Esophagus (tissue), 2 donors: ENCODE measurements at regions not wholly inside any gene's neighbourhood (a gene's known extent, or its start where the extent isn't known, plus 50 kb on each side); places are given as distances from the start of the nearest gene placed in this dataset.

Source experiments
- H3K27ac ChIP-seq, 2 donors: one replicate each; pipeline ENCODE4 v1.5.1; 2013; ENCODE audit warnings: low read depth in 2 of 2, mild to moderate bottlenecking in 2 of 2, inconsistent platforms in 1 of 2, low read length in 1 of 2, moderate library complexity in 1 of 2
- H3K27me3 ChIP-seq, 2 donors: one replicate each; pipeline ENCODE4 v1.6.1; 2013; ENCODE audit warnings: low read length in 2 of 2, control low read depth in 1 of 2, mild to moderate bottlenecking in 1 of 2; ENCODE audit not compliant: insufficient read depth in 2 of 2, control insufficient read depth in 1 of 2
- H3K36me3 ChIP-seq, 2 donors: one replicate each; pipeline ENCODE4 v1.6.1; 2013; ENCODE audit warnings: low read length in 1 of 2; ENCODE audit not compliant: control insufficient read depth in 2 of 2, insufficient read depth in 2 of 2
- H3K4me1 ChIP-seq, 2 donors: one replicate each; pipeline ENCODE4 v1.6.1; 2013; ENCODE audit warnings: low read length in 1 of 2; ENCODE audit not compliant: control insufficient read depth in 2 of 2, insufficient read depth in 2 of 2
- H3K4me3 ChIP-seq, 2 donors: one replicate each; pipeline ENCODE4 v1.5.1; 2013; ENCODE audit warnings: low read length in 2 of 2, mild to moderate bottlenecking in 2 of 2, low read depth in 1 of 2, moderate library complexity in 1 of 2
- H3K9me3 ChIP-seq, 2 donors: one replicate each; pipeline ENCODE4 v1.6.1; 2013; ENCODE audit warnings: mild to moderate bottlenecking in 2 of 2, low read depth in 1 of 2, low read length in 1 of 2, moderate library complexity in 1 of 2; ENCODE audit not compliant: control insufficient read depth in 2 of 2, insufficient read depth in 1 of 2
- WGBS, 2 donors: extraction: QIAGEN DNeasy Blood & Tissue Kit; methylation state at CpG; one replicate each; pipeline ENCODE4 v1.1.7; 2013; 5-methylcytosine and 5-hydroxymethylcytosine counted together
- donor health status: healthy with polysubstance abuse.
- donor health status: Bipolar disorder and iron deficiency.

- Histone ChIP-seq H3K4me3 (no peak overlapping the region), H3K27ac (no peak overlapping the region), H3K36me3 (no peaks in the 10 kb centered on the region), H3K4me1 (peaks cover 0 to 11% of the 10 kb centered on the region in 2 donors), H3K9me3 (no peaks in the 10 kb centered on the region), H3K27me3 (no peaks in the 10 kb centered on the region)
- WGBS, 2 donors, result 83 to 92% methylated on average over 5 of the region's 5 CpGs
Measured at GRCh38 chr13:40105231-40105630, 449.8 kb downstream of the COG6 start.

DNA sequence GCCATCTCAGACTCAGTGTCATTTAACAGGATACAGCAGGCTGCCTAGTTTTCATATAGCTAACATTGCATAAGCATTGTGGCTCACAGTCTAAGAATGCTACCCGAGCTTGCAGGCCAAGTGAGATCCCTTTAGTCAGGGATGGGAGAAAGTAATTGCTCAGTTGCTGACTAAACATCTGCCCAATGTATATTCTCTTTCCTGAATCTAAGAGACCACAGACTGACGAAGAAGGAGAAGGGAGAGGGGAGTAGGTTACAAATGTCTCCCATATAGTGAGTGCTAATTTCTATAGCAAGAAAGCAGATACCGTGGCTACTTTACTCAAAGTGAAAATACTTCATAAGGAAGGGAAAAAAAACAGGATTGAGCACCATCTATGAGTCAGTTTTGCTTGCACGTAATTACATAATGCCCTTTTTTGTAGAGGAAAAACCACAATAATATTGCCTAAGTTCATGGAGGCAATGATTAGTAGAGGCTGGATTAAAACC lies 453.9 kb downstream of the COG6 start:
- Histone ChIP-seq H3K4me3 (no peak overlapping the region), H3K36me3 (no peaks in the 10 kb centered on the region), H3K4me1 (no peaks in the 10 kb centered on the region), H3K9me3 (no peaks in the 10 kb centered on the region), H3K27ac (peak overlapping the region; percentile 29 to 53), H3K27me3 (no peaks in the 10 kb centered on the region)
- WGBS, 2 donors, result 32 to 57% methylated on average over 4 of the region's 4 CpGs

DNA sequence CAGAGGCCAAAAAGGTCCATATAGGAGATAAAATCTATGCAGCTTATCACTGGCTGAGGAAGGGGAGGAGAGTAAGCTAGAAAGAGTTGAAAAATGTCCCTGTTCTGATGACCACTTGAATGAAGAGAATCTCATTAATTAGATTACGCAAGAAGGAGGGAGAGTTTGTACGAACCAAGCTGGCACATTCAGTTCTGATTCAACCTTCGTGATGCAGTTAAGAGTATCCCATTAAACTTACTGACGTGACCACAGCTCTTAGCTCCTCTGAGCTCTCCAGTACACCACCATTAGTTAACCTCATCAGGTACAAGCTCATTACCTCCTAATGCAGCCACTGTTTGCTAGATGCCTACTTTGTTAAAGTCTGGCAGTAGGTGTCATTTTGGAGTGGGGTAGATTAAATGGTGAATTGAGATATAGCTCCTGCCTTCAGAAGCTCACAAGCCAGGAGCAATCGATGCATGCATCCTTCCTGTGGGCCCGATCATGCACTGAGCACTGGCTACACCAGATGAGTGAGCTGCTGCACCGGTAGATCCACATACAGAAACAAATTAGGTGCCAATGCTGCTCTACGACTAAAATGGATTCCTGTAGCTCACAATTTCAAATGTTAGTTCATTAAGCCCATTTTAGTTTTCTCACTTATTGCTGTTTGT lies 458.3 kb downstream of the COG6 start:
- Histone ChIP-seq H3K36me3 (no peaks in the 10 kb centered on the region), H3K27me3 (no peaks in the 10 kb centered on the region), H3K4me3 (no peak overlapping the region), H3K9me3 (no peaks in the 10 kb centered on the region), H3K4me1 (no peaks in the 10 kb centered on the region), H3K27ac (peak overlapping the region in 1 of 2 donors; percentile 14)
- 87 to 88% methylated on average over 8 of the region's 8 CpGs for WGBS, 2 donors

DNA sequence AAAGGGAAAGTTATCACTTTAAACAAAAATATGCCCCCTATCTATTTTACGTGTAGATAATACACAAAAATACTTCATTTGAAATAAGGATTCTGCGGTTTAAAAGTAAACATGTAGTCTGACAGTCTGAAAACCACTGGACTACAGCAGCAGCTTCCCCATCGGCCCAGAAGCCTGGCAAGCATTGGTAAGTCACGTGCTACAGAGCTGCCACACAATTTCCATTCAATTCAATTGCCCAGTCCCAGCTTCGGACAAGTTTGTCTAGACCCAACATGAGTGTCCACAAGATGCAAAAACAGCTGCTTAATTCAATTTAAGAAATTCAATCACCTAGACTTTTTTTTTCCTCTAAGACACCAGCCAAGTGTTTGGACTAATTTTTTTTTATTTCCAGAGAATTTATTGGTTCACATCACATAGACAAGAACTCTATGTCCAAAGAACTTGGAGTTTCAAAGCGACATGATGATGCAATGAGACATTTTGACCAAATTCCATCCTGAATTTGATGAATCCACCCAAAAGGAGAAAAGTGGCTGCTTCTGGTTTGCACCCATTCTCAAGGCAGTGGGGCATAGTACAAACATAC lies 458.9 kb downstream of the COG6 start:
- 89 to 91% methylated on average over 6 of the region's 6 CpGs for WGBS, 2 donors
- Histone ChIP-seq H3K36me3 (no peaks in the 10 kb centered on the region), H3K4me3 (no peak overlapping the region), H3K27ac (no peak overlapping the region), H3K27me3 (no peaks in the 10 kb centered on the region), H3K4me1 (no peaks in the 10 kb centered on the region), H3K9me3 (no peaks in the 10 kb centered on the region)

- H3K27ac ChIP-seq, result no peak overlapping the region
- no peaks in the 10 kb centered on the region for H3K27me3 ChIP-seq
- H3K4me1 ChIP-seq, result no peaks in the 10 kb centered on the region
- no peaks in the 10 kb centered on the region for H3K36me3 ChIP-seq
- no peak overlapping the region for H3K4me3 ChIP-seq
- no peaks in the 10 kb centered on the region for H3K9me3 ChIP-seq
- WGBS, 2 donors, result 74 to 75% methylated on average over 2 of the region's 2 CpGs
Measured at GRCh38 chr13:40115426-40115825, 460.0 kb downstream of the COG6 start.

DNA sequence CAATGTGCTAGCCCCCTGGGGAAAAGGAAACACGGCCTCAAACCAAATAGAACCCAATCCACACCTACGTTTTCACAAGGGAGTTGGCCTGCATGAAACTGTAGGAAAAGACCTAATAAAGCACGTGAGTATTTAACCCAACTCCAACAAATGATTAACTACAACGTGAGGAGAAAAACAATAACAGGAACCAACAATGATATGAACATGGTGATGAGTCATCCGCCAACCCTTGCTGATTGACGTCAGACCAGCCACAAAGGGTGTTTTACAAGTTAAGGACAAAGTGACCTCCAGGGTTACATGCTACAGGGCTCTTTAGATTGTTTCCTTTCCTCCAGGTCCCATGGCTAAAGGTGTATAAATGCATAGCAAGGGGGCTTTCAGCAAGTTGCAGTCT lies 460.5 kb downstream of the COG6 start:
- Histone ChIP-seq H3K4me1 (no peaks in the 10 kb centered on the region), H3K27ac (peak overlapping the region in 1 of 2 donors; percentile 10), H3K27me3 (no peaks in the 10 kb centered on the region), H3K4me3 (no peak overlapping the region), H3K9me3 (no peaks in the 10 kb centered on the region), H3K36me3 (no peaks in the 10 kb centered on the region)
- 41 to 43% methylated on average over 6 of the region's 6 CpGs for WGBS, 2 donors

- Histone ChIP-seq H3K9me3 (no peaks in the 10 kb centered on the region), H3K27me3 (no peaks in the 10 kb centered on the region), H3K4me1 (no peaks in the 10 kb centered on the region), H3K36me3 (no peaks in the 10 kb centered on the region), H3K27ac (no peak overlapping the region), H3K4me3 (no peak overlapping the region)
- 77 to 90% methylated on average over 3 of the region's 3 CpGs for WGBS, 2 donors
Measured at GRCh38 chr13:40118337-40118736, 462.9 kb downstream of the COG6 start.

GRCh38 chr13:40119852-40120251 lies 464.4 kb downstream of the COG6 start:
- 93 to 94% methylated on average over 1 of the region's 1 CpG for WGBS, 2 donors
- Histone ChIP-seq H3K9me3 (no peaks in the 10 kb centered on the region), H3K36me3 (no peaks in the 10 kb centered on the region), H3K4me1 (no peaks in the 10 kb centered on the region), H3K27ac (peak overlapping the region in 1 of 2 donors; percentile 26), H3K4me3 (no peak overlapping the region), H3K27me3 (no peaks in the 10 kb centered on the region)

- Histone ChIP-seq H3K4me1 (no peaks in the 10 kb centered on the region), H3K27ac (peak overlapping the region in 1 of 2 donors; percentile 26), H3K27me3 (no peaks in the 10 kb centered on the region), H3K9me3 (no peaks in the 10 kb centered on the region), H3K4me3 (no peak overlapping the region), H3K36me3 (no peaks in the 10 kb centered on the region)
- 51 to 75% methylated on average over 1 of the region's 1 CpG for WGBS, 2 donors
Measured at GRCh38 chr13:40120288-40120687, 464.8 kb downstream of the COG6 start.

GRCh38 chr13:40120781-40121180 lies 465.3 kb downstream of the COG6 start:
- no peaks in the 10 kb centered on the region for H3K4me1 ChIP-seq
- H3K4me3 ChIP-seq, result no peak overlapping the region
- H3K27ac ChIP-seq, result no peak overlapping the region
- WGBS, 2 donors, result 50 to 60% methylated on average over 4 of the region's 4 CpGs
- H3K9me3 ChIP-seq, result no peaks in the 10 kb centered on the region
- no peaks in the 10 kb centered on the region for H3K36me3 ChIP-seq
- H3K27me3 ChIP-seq, result no peaks in the 10 kb centered on the region
